ENCODE measurements at regions not wholly inside any gene's neighbourhood (a gene's known extent, or its start where the extent isn't known, plus 50 kb on each side); places are given as distances from the start of the nearest gene placed in this dataset.

- no peak for TF ChIP-seq CTCF (IDR thresholded peaks at IDR 0.05 in 4 of 5, conservative IDR thresholded peaks at IDR 0.05 in 1 of 5)
- no peak for TF ChIP-seq POLR2A (IDR thresholded peaks at IDR 0.05)
These were observed 149.0 kb downstream of the DHRS2 start for GRCh38 chr14:23785208-23785607.
